Stimulated activated CD4-positive, alpha-beta T cell treated with anti-CD3 and anti-CD28 coated beads, Interleukin-4, amount 100 ng/mL, for 24 hours (primary cell): ENCODE measurements at regions not wholly inside any gene's neighbourhood (a gene's known extent, or its start where the extent isn't known, plus 50 kb on each side); places are given as distances from the start of the nearest gene placed in this dataset.

Experiments used
- DNase-seq: peaks from one replicate; pipeline ENCODE4 v3.0.0-alpha.2; 2020

- DNase-seq, result no peak
These were observed 337.6 kb upstream of the SLC10A2 start for GRCh38 chr13:103403814-103404213.

GRCh38 chr13:103403148-103403740, 337.0 kb upstream of the SLC10A2 start:
- DNase-seq, result no peak

GRCh38 chr13:103395139-103395538, 328.9 kb upstream of the SLC10A2 start:
- no peak for DNase-seq

GRCh38 chr13:103394618-103395017, 328.4 kb upstream of the SLC10A2 start:
- no peak for DNase-seq

- DNase-seq, result no peak
These were observed 325.7 kb upstream of the SLC10A2 start for GRCh38 chr13:103391936-103392335.

GRCh38 chr13:103388839-103389238, 322.6 kb upstream of the SLC10A2 start:
- no peak for DNase-seq

GRCh38 chr13:103386341-103386740, 320.1 kb upstream of the SLC10A2 start:
- DNase-seq, result no peak

GRCh38 chr13:103373916-103374315, 307.7 kb upstream of the SLC10A2 start:
- no peak for DNase-seq

- DNase-seq, result no peak
These were observed 305.1 kb upstream of the SLC10A2 start for GRCh38 chr13:103371271-103371670.

- no peak for DNase-seq
These were observed 304.6 kb upstream of the SLC10A2 start for GRCh38 chr13:103370790-103371189.

GRCh38 chr13:103358255-103358932, 292.2 kb upstream of the SLC10A2 start:
- DNase-seq, result no peak

- DNase-seq, result no peak
These were observed 290.1 kb upstream of the SLC10A2 start for GRCh38 chr13:103356226-103356864.

GRCh38 chr13:103354171-103354570, 288.0 kb upstream of the SLC10A2 start:
- DNase-seq, result no peak

GRCh38 chr13:103351035-103351828, 285.0 kb upstream of the SLC10A2 start:
- no peak for DNase-seq

- no peak for DNase-seq
These were observed 283.9 kb upstream of the SLC10A2 start for GRCh38 chr13:103350147-103350546.

GRCh38 chr13:103349211-103349980, 283.2 kb upstream of the SLC10A2 start:
- no peak for DNase-seq

- DNase-seq, result no peak
These were observed 269.0 kb upstream of the SLC10A2 start for GRCh38 chr13:103335241-103335640.

GRCh38 chr13:103331924-103332323, 265.7 kb upstream of the SLC10A2 start:
- no peak for DNase-seq

GRCh38 chr13:103328899-103329298, 262.7 kb upstream of the SLC10A2 start:
- no peak for DNase-seq

GRCh38 chr13:103326326-103326725, 260.1 kb upstream of the SLC10A2 start:
- no peak for DNase-seq

- no peak for DNase-seq
These were observed 259.5 kb upstream of the SLC10A2 start for GRCh38 chr13:103325672-103326071.

- DNase-seq, result no peak
These were observed 258.4 kb upstream of the SLC10A2 start for GRCh38 chr13:103324641-103325040.

- no peak for DNase-seq
These were observed 249.5 kb upstream of the SLC10A2 start for GRCh38 chr13:103315711-103316110.
